ENCODE measurements at regions not wholly inside any gene's neighbourhood (a gene's known extent, or its start where the extent isn't known, plus 50 kb on each side); places are given as distances from the start of the nearest gene placed in this dataset.

DNA sequence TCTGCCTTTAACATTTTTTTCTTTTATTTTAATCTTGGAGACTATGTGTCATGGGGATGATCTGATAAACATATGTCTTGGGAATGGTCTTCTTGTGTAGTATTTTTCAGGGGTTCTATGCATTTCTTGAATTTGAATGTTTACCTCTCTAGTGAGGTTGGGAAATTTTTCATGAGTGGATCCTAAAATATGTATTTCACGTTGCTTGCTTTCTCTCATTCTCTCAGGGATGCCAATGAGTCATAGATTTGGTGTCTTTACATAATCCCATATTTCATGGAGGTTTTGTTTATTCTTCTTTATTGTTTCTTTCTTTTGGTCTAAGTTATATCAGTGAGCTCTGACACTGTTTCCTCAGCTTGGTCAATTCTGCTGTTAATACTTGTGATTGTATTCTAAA is 1237.2 kb downstream of the PLA2G4A start:
- TF ChIP-seq EZH2 (IDR thresholded peaks at IDR 0.05; ENCODE audit: low read depth): no peak
- TF ChIP-seq CTCF (conservative IDR thresholded peaks at IDR 0.05): no peak

Data from PC-9 (cell line).